H54 (cell line): ENCODE measurements at regions not wholly inside any gene's neighbourhood (a gene's known extent, or its start where the extent isn't known, plus 50 kb on each side); places are given as distances from the start of the nearest gene placed in this dataset.
A peak's percentile ranks its signal among the peaks of the same experiment; 100 is the strongest.
"Not testable (repeated sequence)": the region's sequence is repeated elsewhere in the genome, so short reads cannot be mapped to it uniquely, and the experiment has no call there.

Experiments
- DNase-seq: peaks from one replicate; pipeline ENCODE4 v3.0.0; 2011; ENCODE audit warnings: low spot score, mixed read lengths; ENCODE audit not compliant: insufficient read length
- FAIRE-seq: peaks from 3 replicates; lab custom pipeline; 2011; peaks lifted over from hg19 to GRCh38; lab: Jason Lieb, UNC
- POLR2A ChIP-seq: IDR thresholded peaks from 2 replicates; pipeline ENCODE4 v1.6.1; 2011; ENCODE audit warnings: low read depth, mild to moderate bottlenecking, low read length

- DNase-seq (no peak), FAIRE-seq (no peak)
- TF ChIP-seq POLR2A, result no peak
These were observed 80.2 kb downstream of the RGS2 start for GRCh38 chr1:192889082-192889481.

GRCh38 chr1:192890134-192890533 is 81.3 kb downstream of the RGS2 start:
- FAIRE-seq, result no peak

GRCh38 chr1:192892934-192893333 is 84.1 kb downstream of the RGS2 start:
- DNase-seq, result no peak
- no peak for TF ChIP-seq POLR2A
- no peak for FAIRE-seq

More at GRCh38 chr1:192890134-192890533, 81.3 kb downstream of the RGS2 start:
- no peak for TF ChIP-seq POLR2A
- DNase-seq, result no peak

GRCh38 chr1:192895487-192895886 is 86.6 kb downstream of the RGS2 start:
- FAIRE-seq, DNase-seq: not testable (repeated sequence)

GRCh38 chr1:192896376-192896775 is 87.5 kb downstream of the RGS2 start:
- TF ChIP-seq POLR2A, result no peak
- FAIRE-seq (no peak), DNase-seq (no peak)

- TF ChIP-seq POLR2A, result no peak
- DNase-seq, result no peak
- FAIRE-seq, result no peak
These were observed 92.7 kb downstream of the RGS2 start for GRCh38 chr1:192901500-192901899.

- DNase-seq, result no peak
- no peak for TF ChIP-seq POLR2A
- no peak for FAIRE-seq
These were observed 94.3 kb downstream of the RGS2 start for GRCh38 chr1:192903142-192903541.

- DNase-seq (peak; percentile 15), FAIRE-seq (peak; percentile 72)
- TF ChIP-seq POLR2A, result no peak
These were observed 95.6 kb downstream of the RGS2 start for GRCh38 chr1:192904438-192904895.

- DNase-seq (no peak), FAIRE-seq (no peak)
- no peak for TF ChIP-seq POLR2A
These were observed 96.2 kb downstream of the RGS2 start for GRCh38 chr1:192905049-192905448.

- TF ChIP-seq POLR2A, result no peak
- DNase-seq (no peak), FAIRE-seq (no peak)
These were observed 97.5 kb downstream of the RGS2 start for GRCh38 chr1:192906334-192906733.

- FAIRE-seq (no peak), DNase-seq (no peak)
- no peak for TF ChIP-seq POLR2A
These were observed 98.9 kb downstream of the RGS2 start for GRCh38 chr1:192907545-192908243.

- FAIRE-seq, DNase-seq: not testable (repeated sequence)
These were observed 103.2 kb downstream of the RGS2 start for GRCh38 chr1:192911896-192912656.

GRCh38 chr1:192913683-192914082 is 104.8 kb downstream of the RGS2 start:
- no peak for TF ChIP-seq POLR2A
- DNase-seq (no peak), FAIRE-seq (no peak)

GRCh38 chr1:192914092-192914491 is 105.3 kb downstream of the RGS2 start:
- TF ChIP-seq POLR2A, result no peak
- FAIRE-seq (no peak), DNase-seq (no peak)

- DNase-seq, result no peak
- no peak for TF ChIP-seq POLR2A
- FAIRE-seq, result no peak
These were observed 105.9 kb downstream of the RGS2 start for GRCh38 chr1:192914696-192915095.
